Endothelial cell of umbilical vein (primary cell): ENCODE measurements at regions not wholly inside any gene's neighbourhood (a gene's known extent, or its start where the extent isn't known, plus 50 kb on each side); places are given as distances from the start of the nearest gene placed in this dataset.

ENCODE experiments used
- BruUV-seq: library from RNA; stranded (reverse); fragments of 400-500 nt; replicated peaks from 2 replicates; lab custom pipeline; 2021; lab: Mats Ljungman, UMichigan
- CTCF ChIA-PET: fragments of 300-600, 350-600 bp; sonication (Branson Sonifier 250); formaldehyde crosslinking; loops from one replicate; lab custom pipeline; 2021; ENCODE audit warnings: antibody characterized with exemption, inconsistent platforms; lab: Charles Lee
- POLR2A ChIA-PET: fragments of 300-600, 350-600 bp; sonication (Branson Sonifier 250); formaldehyde crosslinking; loops from one replicate; lab custom pipeline; 2021; ENCODE audit warnings: antibody characterized with exemption, inconsistent platforms; lab: Charles Lee
- DNase-seq: peaks from one replicate; pipeline ENCODE4 v3.0.0-alpha.2; 2011; ENCODE audit warnings: low read depth, low spot score
- FAIRE-seq: peaks from 2 replicates; lab custom pipeline; 2011; peaks lifted over from hg19 to GRCh38; lab: Jason Lieb, UNC
- H2AFZ ChIP-seq: 2 replicates; pipeline ENCODE4 v1.6.0; 2012; ENCODE audit warnings: low read depth, low read length, control low read depth, inconsistent platforms
- H3K27ac ChIP-seq: 2 replicates; pipeline ENCODE4 v1.5.1; 2011; ENCODE audit warnings: low read depth, mild to moderate bottlenecking, control low read depth, low read length, moderate library complexity; ENCODE audit not compliant: insufficient read depth
- H3K27me3 ChIP-seq, 2 experiments: 2 replicates each; pipeline versions ENCODE4 v1.6.0 to v1.6.1; 2011; ENCODE audit warnings: low read length in 2 of 2, mixed read lengths in 1 of 2; ENCODE audit not compliant: control insufficient read depth in 2 of 2, insufficient read depth in 2 of 2
- H3K36me3 ChIP-seq, 2 experiments: 2 replicates in 1 of 2; 3 replicates in 1 of 2; pipeline ENCODE4 v1.5.1; 2011; ENCODE audit warnings: low read length in 2 of 2, mild to moderate bottlenecking in 1 of 2, moderate library complexity in 1 of 2; ENCODE audit not compliant: control insufficient read depth in 2 of 2, insufficient read depth in 2 of 2; ENCODE audit errors: extremely low read depth in 1 of 2
- H3K4me1 ChIP-seq: 3 replicates; pipeline ENCODE4 v1.5.1; 2011; ENCODE audit warnings: mild to moderate bottlenecking, low read length; ENCODE audit not compliant: control insufficient read depth, insufficient read depth; ENCODE audit errors: extremely low read depth
- H3K4me2 ChIP-seq: 2 replicates; pipeline ENCODE4 v1.6.1; 2011; ENCODE audit warnings: low read length, control low read depth, mixed read lengths; ENCODE audit not compliant: insufficient read depth
- H3K4me3 ChIP-seq, 3 experiments: fragments of 200-600 bp in 1 of 3; sonication (generic), shearing (Covaris generic) in 1 of 3; replicated peaks in 1 of 3; 2 replicates each; pipeline ENCODE4 v1.5.1; 2011 to 2016; ENCODE audit warnings: control low read depth in 3 of 3, low read length in 3 of 3, mild to moderate bottlenecking in 2 of 3, inconsistent platforms in 1 of 3, low read depth in 1 of 3, moderate library complexity in 1 of 3; ENCODE audit not compliant: insufficient read depth in 1 of 3
- H3K79me2 ChIP-seq: 2 replicates; pipeline ENCODE4 v1.6.0; 2012; ENCODE audit warnings: low read length, inconsistent platforms; ENCODE audit not compliant: control insufficient read depth, insufficient read depth
- H3K9ac ChIP-seq: replicated peaks from 2 replicates; pipeline ENCODE3; 2011; ENCODE audit warnings: low read length, control low read depth; ENCODE audit not compliant: insufficient read depth; ENCODE audit errors: extremely low read depth
- H3K9me1 ChIP-seq: replicated peaks from 3 replicates; pipeline ENCODE4 v1.6.0; 2011; ENCODE audit warnings: mild to moderate bottlenecking, low read length; ENCODE audit not compliant: control insufficient read depth, insufficient read depth; ENCODE audit errors: extremely low read depth
- H3K9me3 ChIP-seq: replicated peaks from 2 replicates; pipeline ENCODE4 v1.5.1; 2012; ENCODE audit warnings: low read length, inconsistent platforms; ENCODE audit not compliant: control insufficient read depth, insufficient read depth
- H4K20me1 ChIP-seq: replicated peaks from 2 replicates; pipeline ENCODE3; 2011; ENCODE audit warnings: mild to moderate bottlenecking, low read length; ENCODE audit not compliant: control insufficient read depth, insufficient read depth; ENCODE audit errors: extremely low read depth
- CTCF ChIP-seq, 2 donors: IDR thresholded peaks; 1 replicate in 1 of 2; 2 replicates in 1 of 2; pipeline ENCODE4 v1.5.1; 2011; ENCODE audit warnings: low read length in 2 of 2, mild to moderate bottlenecking in 2 of 2, moderate library complexity in 2 of 2, control low read depth in 1 of 2, inconsistent platforms in 1 of 2, low read depth in 1 of 2; ENCODE audit not compliant: insufficient read depth in 1 of 2; ENCODE audit errors: extremely low read depth in 1 of 2
- EZH2 ChIP-seq: IDR thresholded peaks from 2 replicates; pipeline ENCODE4 v1.6.1; 2012; ENCODE audit warnings: borderline replicate concordance, low read depth, mild to moderate bottlenecking, moderate library complexity, low read length, inconsistent platforms; ENCODE audit not compliant: severe bottlenecking
- FOS ChIP-seq: IDR thresholded peaks from 2 replicates; pipeline ENCODE4 v1.6.1; 2011; ENCODE audit warnings: mild to moderate bottlenecking, low read length, moderate library complexity, borderline replicate concordance; ENCODE audit not compliant: insufficient read depth
- GATA2 ChIP-seq: IDR thresholded peaks from 2 replicates; pipeline ENCODE4 v1.7.0; 2011; ENCODE audit warnings: low read depth, mild to moderate bottlenecking, moderate library complexity, mixed read lengths, low read length; ENCODE audit not compliant: insufficient read length, insufficient read depth
- JUN ChIP-seq: IDR thresholded peaks from 2 replicates; pipeline ENCODE4 v1.6.1; 2011; ENCODE audit warnings: borderline replicate concordance, low read depth; ENCODE audit not compliant: insufficient read length, insufficient read depth
- MYC ChIP-seq: IDR thresholded peaks from one replicate; pipeline ENCODE4 v1.6.1; 2011; ENCODE audit warnings: mild to moderate bottlenecking, low read depth, low read length
- POLR2A ChIP-seq: IDR thresholded peaks from 2 replicates; pipeline ENCODE4 v1.6.1; 2012; ENCODE audit warnings: low read depth, mild to moderate bottlenecking, control low read depth, low read length
- POLR2AphosphoS5 ChIP-seq: IDR thresholded peaks from 2 replicates; pipeline ENCODE4 v1.6.1; 2012; ENCODE audit warnings: low read depth, mild to moderate bottlenecking, control low read depth, low read length, moderate library complexity; ENCODE audit not compliant: insufficient read depth
- dilution Hi-C: fragments of 300-500 bp; cut with MboI; formaldehyde crosslinking; loops from one replicate; pipeline ENCODE4 v1.15.0; 2019; ENCODE audit warnings: low sequenced_read_pairs; ENCODE audit not compliant: extremely low pct_ligation_motif_present
- intact Hi-C: fragments of 100-400 bp; cut with micrococcal nuclease; formaldehyde crosslinking; loops from one replicate; pipeline ENCODE4 v1.10.0; 2022
- TF ChIP-seq, protein P1 (sequence below): IDR thresholded peaks from 2 replicates; pipeline ENCODE4 v1.6.1; 2011; ENCODE audit not compliant: insufficient read depth, insufficient read length

DNA sequence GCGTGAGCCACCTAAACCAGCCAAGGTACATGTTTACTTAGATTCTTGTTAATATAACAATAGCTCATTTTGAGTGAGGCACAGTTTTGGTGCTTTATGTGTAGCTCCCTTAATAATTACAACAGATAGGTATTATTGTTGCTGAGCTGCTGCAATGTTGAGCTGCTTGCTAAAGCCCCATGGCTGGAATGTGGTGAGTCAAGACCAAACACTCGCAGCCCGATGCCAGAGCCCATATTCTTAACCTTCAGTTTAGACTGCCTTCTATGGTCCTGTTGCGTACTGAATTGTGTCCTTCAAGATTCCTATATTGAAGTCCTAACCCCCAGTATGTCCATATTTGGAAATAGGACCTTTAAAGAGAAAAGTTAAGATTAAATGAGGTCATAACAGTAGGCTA is 407.1 kb downstream of the NEBL start:
- Histone ChIP-seq H3K9me3 (no peaks in the 10 kb centered on the region), H2AFZ (no peak overlapping the region), H3K36me3 (no peaks in the 10 kb centered on the region), H3K27ac (no peak overlapping the region), H3K4me1 (no peaks in the 10 kb centered on the region), H3K9ac (no peak overlapping the region), H3K9me1 (no peaks in the 10 kb centered on the region), H3K4me3 (no peak overlapping the region), H3K79me2 (no peaks in the 10 kb centered on the region), H4K20me1 (no peaks in the 10 kb centered on the region), H3K27me3 (no peaks in the 10 kb centered on the region), H3K4me2 (no peak overlapping the region)
- POLR2A ChIA-PET: no interaction called here
- no TSS peak for BruUV-seq
- FAIRE-seq (no peak), DNase-seq (no peak)
- dilution Hi-C loops: no loop called here
- intact Hi-C loops: no loop called here
- TF ChIP-seq POLR2A: no peak
- no peak for TF ChIP-seq POLR2AphosphoS5
- TF ChIP-seq FOS: no peak
- TF ChIP-seq CTCF (IDR thresholded peaks at IDR 0.05; ENCODE audit: extremely low read depth in 1 of 2, insufficient read depth in 1 of 2, low read depth in 1 of 2, low read length in 2 of 2): no peak
- TF ChIP-seq MYC: no peak
- TF ChIP-seq, protein P1, sequence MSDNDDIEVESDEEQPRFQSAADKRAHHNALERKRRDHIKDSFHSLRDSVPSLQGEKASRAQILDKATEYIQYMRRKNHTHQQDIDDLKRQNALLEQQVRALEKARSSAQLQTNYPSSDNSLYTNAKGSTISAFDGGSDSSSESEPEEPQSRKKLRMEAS: no peak
- TF ChIP-seq JUN: no peak
- no peak for TF ChIP-seq GATA2
- no peak for TF ChIP-seq EZH2
- CTCF ChIA-PET: no interaction called here
